ENCODE measurements at regions not wholly inside any gene's neighbourhood (a gene's known extent, or its start where the extent isn't known, plus 50 kb on each side); places are given as distances from the start of the nearest gene placed in this dataset.

DNA sequence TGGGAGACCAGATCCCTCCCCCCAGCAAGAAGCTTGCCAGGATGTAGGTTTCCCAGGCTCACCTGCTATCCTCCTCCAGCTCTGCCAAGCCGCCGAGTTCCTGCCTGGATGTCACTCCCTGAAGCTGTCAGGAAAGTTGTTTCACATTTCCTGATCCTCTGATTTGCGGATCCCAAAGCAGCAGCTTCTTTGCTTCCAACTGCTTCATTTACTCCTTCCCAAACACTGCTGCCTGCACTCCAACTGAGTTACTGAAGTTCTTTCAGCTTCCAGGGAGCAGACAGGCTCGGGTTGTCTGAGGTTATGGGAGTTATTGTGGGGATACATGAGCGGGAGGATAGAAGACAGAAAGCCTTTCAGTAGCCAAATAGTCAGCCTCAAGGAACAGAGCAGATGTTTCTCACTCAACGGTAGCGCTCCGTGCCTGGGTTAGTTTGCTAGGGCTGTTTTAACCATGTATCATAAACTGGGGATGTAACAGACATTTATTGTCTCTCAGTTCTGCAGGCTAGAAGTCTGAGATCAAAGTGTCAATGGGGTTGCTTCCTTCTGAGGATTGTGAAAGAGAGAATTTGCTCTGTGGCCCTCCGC, 516.0 kb downstream of the REEP3 start:
- TF ChIP-seq TOX (CRISPR knock-in tag; IDR thresholded peaks at IDR 0.05; ENCODE audit: borderline replicate concordance) = no peak
- no peak for TF ChIP-seq PATZ1 (CRISPR knock-in tag; IDR thresholded peaks at IDR 0.05; ENCODE audit: borderline replicate concordance)
- no peak for TF ChIP-seq GLIS3 (CRISPR knock-in tag; IDR thresholded peaks at IDR 0.05)
- no peak for TF ChIP-seq ZC3H10 (CRISPR knock-in tag; IDR thresholded peaks at IDR 0.05)
- TF ChIP-seq ZFP3 (CRISPR knock-in tag; IDR thresholded peaks at IDR 0.05) = no peak
- no peak for ATAC-seq

DNA sequence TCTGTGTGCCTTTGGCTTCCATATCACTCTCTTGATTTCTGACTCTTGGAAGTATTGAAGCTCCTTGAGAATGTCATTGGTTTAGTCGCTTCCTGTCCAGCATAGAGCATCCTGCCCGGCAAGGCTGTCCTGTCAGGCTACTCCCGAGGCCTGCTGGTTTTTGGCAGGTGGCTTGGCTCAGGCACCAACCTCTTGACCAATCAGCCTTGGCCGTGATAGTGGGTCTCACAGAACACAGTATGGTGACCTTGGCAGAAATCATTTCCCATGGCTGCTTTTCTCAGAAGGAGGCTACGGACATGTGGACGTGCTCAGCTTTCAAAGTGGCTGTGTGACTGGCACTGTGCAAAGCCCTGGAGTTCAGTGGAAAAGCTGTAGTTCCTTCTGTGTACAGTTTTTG, 516.9 kb downstream of the REEP3 start:
- no peak for TF ChIP-seq ZNF8 (CRISPR knock-in tag; IDR thresholded peaks at IDR 0.05)
- TF ChIP-seq ZFP3 (CRISPR knock-in tag; IDR thresholded peaks at IDR 0.05) = no peak
- no peak for TF ChIP-seq ZNF70 (CRISPR knock-in tag; IDR thresholded peaks at IDR 0.05)
- TF ChIP-seq PPARA (CRISPR knock-in tag; IDR thresholded peaks at IDR 0.05; ENCODE audit: borderline replicate concordance) = no peak
- TF ChIP-seq BACH2 (CRISPR knock-in tag; IDR thresholded peaks at IDR 0.05; ENCODE audit: borderline replicate concordance) = no peak
- no peak for TF ChIP-seq GLIS3 (CRISPR knock-in tag; IDR thresholded peaks at IDR 0.05)
- TF ChIP-seq ZFP30 (CRISPR knock-in tag; IDR thresholded peaks at IDR 0.05) = no peak
- no peak for TF ChIP-seq ZC3H10 (CRISPR knock-in tag; IDR thresholded peaks at IDR 0.05)
- TF ChIP-seq, protein P1, sequence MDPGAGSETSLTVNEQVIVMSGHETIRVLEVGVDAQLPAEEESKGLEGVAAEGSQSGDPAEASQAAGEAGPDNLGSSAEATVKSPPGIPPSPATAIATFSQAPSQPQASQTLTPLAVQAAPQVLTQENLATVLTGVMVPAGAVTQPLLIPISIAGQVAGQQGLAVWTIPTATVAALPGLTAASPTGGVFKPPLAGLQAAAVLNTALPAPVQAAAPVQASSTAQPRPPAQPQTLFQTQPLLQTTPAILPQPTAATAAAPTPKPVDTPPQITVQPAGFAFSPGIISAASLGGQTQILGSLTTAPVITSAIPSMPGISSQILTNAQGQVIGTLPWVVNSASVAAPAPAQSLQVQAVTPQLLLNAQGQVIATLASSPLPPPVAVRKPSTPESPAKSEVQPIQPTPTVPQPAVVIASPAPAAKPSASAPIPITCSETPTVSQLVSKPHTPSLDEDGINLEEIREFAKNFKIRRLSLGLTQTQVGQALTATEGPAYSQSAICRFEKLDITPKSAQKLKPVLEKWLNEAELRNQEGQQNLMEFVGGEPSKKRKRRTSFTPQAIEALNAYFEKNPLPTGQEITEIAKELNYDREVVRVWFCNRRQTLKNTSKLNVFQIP (CRISPR knock-in tag; IDR thresholded peaks at IDR 0.05; ENCODE audit: borderline replicate concordance, low read depth) = no peak
- no peak for TF ChIP-seq ARNTL (CRISPR knock-in tag; IDR thresholded peaks at IDR 0.05; ENCODE audit: borderline replicate concordance, low read depth)
- no peak for TF ChIP-seq ESRRG (CRISPR knock-in tag; IDR thresholded peaks at IDR 0.05)
- ATAC-seq = no peak

GRCh38 chr10:64039198-64039597, 518.0 kb downstream of the REEP3 start:
- ATAC-seq = no peak
- TF ChIP-seq, protein P2, sequence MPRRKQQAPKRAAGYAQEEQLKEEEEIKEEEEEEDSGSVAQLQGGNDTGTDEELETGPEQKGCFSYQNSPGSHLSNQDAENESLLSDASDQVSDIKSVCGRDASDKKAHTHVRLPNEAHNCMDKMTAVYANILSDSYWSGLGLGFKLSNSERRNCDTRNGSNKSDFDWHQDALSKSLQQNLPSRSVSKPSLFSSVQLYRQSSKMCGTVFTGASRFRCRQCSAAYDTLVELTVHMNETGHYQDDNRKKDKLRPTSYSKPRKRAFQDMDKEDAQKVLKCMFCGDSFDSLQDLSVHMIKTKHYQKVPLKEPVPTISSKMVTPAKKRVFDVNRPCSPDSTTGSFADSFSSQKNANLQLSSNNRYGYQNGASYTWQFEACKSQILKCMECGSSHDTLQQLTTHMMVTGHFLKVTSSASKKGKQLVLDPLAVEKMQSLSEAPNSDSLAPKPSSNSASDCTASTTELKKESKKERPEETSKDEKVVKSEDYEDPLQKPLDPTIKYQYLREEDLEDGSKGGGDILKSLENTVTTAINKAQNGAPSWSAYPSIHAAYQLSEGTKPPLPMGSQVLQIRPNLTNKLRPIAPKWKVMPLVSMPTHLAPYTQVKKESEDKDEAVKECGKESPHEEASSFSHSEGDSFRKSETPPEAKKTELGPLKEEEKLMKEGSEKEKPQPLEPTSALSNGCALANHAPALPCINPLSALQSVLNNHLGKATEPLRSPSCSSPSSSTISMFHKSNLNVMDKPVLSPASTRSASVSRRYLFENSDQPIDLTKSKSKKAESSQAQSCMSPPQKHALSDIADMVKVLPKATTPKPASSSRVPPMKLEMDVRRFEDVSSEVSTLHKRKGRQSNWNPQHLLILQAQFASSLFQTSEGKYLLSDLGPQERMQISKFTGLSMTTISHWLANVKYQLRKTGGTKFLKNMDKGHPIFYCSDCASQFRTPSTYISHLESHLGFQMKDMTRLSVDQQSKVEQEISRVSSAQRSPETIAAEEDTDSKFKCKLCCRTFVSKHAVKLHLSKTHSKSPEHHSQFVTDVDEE (CRISPR knock-in tag; IDR thresholded peaks at IDR 0.05) = no peak
- TF ChIP-seq ISL1 (CRISPR knock-in tag; IDR thresholded peaks at IDR 0.05) (no peak), ZFP30 (CRISPR knock-in tag; IDR thresholded peaks at IDR 0.05) (no peak), CREB5 (CRISPR knock-in tag; IDR thresholded peaks at IDR 0.05; ENCODE audit: low read depth) (no peak)
- TF ChIP-seq, protein P1 (CRISPR knock-in tag; IDR thresholded peaks at IDR 0.05; ENCODE audit: borderline replicate concordance, low read depth) = no peak

DNA sequence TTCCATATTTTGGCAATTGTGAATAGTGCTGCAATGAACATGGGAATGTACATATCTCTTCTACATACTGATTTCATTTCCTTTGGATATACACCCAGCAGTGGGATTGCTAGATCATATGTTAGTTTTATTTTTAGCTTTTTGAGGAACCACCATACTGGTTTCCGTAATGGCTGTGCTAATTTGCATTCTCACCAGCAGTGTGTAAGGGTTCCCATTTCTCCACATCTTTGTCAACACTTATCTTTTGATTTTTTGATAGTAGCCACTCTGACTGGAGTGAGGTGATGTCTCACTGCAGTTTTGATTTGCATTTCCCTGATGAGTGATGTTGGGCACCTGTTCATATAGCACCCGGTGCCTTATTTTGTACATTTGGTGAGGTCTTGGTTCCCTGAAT, 519.6 kb downstream of the REEP3 start:
- peak; percentile 28 for ATAC-seq
- TF ChIP-seq ZC3H10 (CRISPR knock-in tag; IDR thresholded peaks at IDR 0.05) (no peak), SNAI2 (CRISPR knock-in tag; IDR thresholded peaks at IDR 0.05) (no peak), BACH2 (CRISPR knock-in tag; IDR thresholded peaks at IDR 0.05; ENCODE audit: borderline replicate concordance) (no peak), CSRNP3 (CRISPR knock-in tag; IDR thresholded peaks at IDR 0.05) (no peak), ESRRG (CRISPR knock-in tag; IDR thresholded peaks at IDR 0.05) (no peak), TOX (CRISPR knock-in tag; IDR thresholded peaks at IDR 0.05; ENCODE audit: borderline replicate concordance) (no peak), TCF4 (CRISPR knock-in tag; IDR thresholded peaks at IDR 0.05; ENCODE audit: borderline replicate concordance) (no peak), PATZ1 (CRISPR knock-in tag; IDR thresholded peaks at IDR 0.05; ENCODE audit: borderline replicate concordance) (no peak), ISL1 (CRISPR knock-in tag; IDR thresholded peaks at IDR 0.05) (no peak), OSR1 (CRISPR knock-in tag; IDR thresholded peaks at IDR 0.05) (no peak), CSDC2 (CRISPR knock-in tag; IDR thresholded peaks at IDR 0.05) (no peak)
- TF ChIP-seq, protein P1 (CRISPR knock-in tag; IDR thresholded peaks at IDR 0.05; ENCODE audit: borderline replicate concordance, low read depth) = no peak
